ENCODE measurements at regions not wholly inside any gene's neighbourhood (a gene's known extent, or its start where the extent isn't known, plus 50 kb on each side); places are given as distances from the start of the nearest gene placed in this dataset.

- in situ Hi-C loops (cut with MboI; ENCODE audit: low sequenced_read_pairs, unreplicated experiment), result no loop called here
- TF ChIP-seq CTCF (IDR thresholded peaks at IDR 0.05; ENCODE audit: borderline replicate concordance, control extremely low read depth, extremely low read depth, insufficient read depth, missing control alignments), result no peak
- DNase-seq (ENCODE audit: low spot score), result no peak
These were observed 464.2 kb upstream of the UBE2E3 start for GRCh38 chr2:180516232-180516631.

GRCh38 chr2:180513389-180513788 lies 467.0 kb upstream of the UBE2E3 start:
- DNase-seq (ENCODE audit: low spot score), result no peak
- no peak for TF ChIP-seq CTCF (IDR thresholded peaks at IDR 0.05; ENCODE audit: borderline replicate concordance, control extremely low read depth, extremely low read depth, insufficient read depth, missing control alignments)
- in situ Hi-C loops (cut with MboI; ENCODE audit: low sequenced_read_pairs, unreplicated experiment), result no loop called here

GRCh38 chr2:180508458-180508857 lies 471.9 kb upstream of the UBE2E3 start:
- DNase-seq (ENCODE audit: low spot score), result no peak
- TF ChIP-seq CTCF (IDR thresholded peaks at IDR 0.05; ENCODE audit: borderline replicate concordance, control extremely low read depth, extremely low read depth, insufficient read depth, missing control alignments), result no peak
- in situ Hi-C loops (cut with MboI; ENCODE audit: low sequenced_read_pairs, unreplicated experiment), result no loop called here

- TF ChIP-seq CTCF (IDR thresholded peaks at IDR 0.05; ENCODE audit: borderline replicate concordance, control extremely low read depth, extremely low read depth, insufficient read depth, missing control alignments), result no peak
- in situ Hi-C loops (cut with MboI; ENCODE audit: low sequenced_read_pairs, unreplicated experiment), result no loop called here
- no peak for DNase-seq (ENCODE audit: low spot score)
These were observed 473.4 kb upstream of the UBE2E3 start for GRCh38 chr2:180507028-180507427.

GRCh38 chr2:180505203-180505602 lies 475.2 kb upstream of the UBE2E3 start:
- DNase-seq (ENCODE audit: low spot score), result no peak
- no peak for TF ChIP-seq CTCF (IDR thresholded peaks at IDR 0.05; ENCODE audit: borderline replicate concordance, control extremely low read depth, extremely low read depth, insufficient read depth, missing control alignments)
- in situ Hi-C loops (cut with MboI; ENCODE audit: low sequenced_read_pairs, unreplicated experiment), result no loop called here

- no peak for TF ChIP-seq CTCF (IDR thresholded peaks at IDR 0.05; ENCODE audit: borderline replicate concordance, control extremely low read depth, extremely low read depth, insufficient read depth, missing control alignments)
- DNase-seq (ENCODE audit: low spot score), result no peak
- in situ Hi-C loops (cut with MboI; ENCODE audit: low sequenced_read_pairs, unreplicated experiment), result no loop called here
These were observed 482.7 kb upstream of the UBE2E3 start for GRCh38 chr2:180497621-180498152.

GRCh38 chr2:180495606-180496005 lies 484.8 kb upstream of the UBE2E3 start:
- in situ Hi-C loops (cut with MboI; ENCODE audit: low sequenced_read_pairs, unreplicated experiment), result no loop called here
- no peak for TF ChIP-seq CTCF (IDR thresholded peaks at IDR 0.05; ENCODE audit: borderline replicate concordance, control extremely low read depth, extremely low read depth, insufficient read depth, missing control alignments)
- no peak for DNase-seq (ENCODE audit: low spot score)

Measured in GM13976 (cell line).